IMR-90 (cell line): ENCODE measurements at regions not wholly inside any gene's neighbourhood (a gene's known extent, or its start where the extent isn't known, plus 50 kb on each side); places are given as distances from the start of the nearest gene placed in this dataset.

ENCODE experiments used
- ATAC-seq: fragments of 200-7000 bp; cut with Tn5 transposase; 2 replicates; pipeline ENCODE4 v1.9.1; 2020; ENCODE audit warnings: low read depth, mild to moderate bottlenecking, moderate library complexity
- BruUV-seq: library from RNA; stranded (reverse); fragments of 400-500 nt; replicated peaks from 2 replicates; lab custom pipeline; 2021; lab: Mats Ljungman, UMichigan
- CTCF ChIA-PET: fragments of 300-600 bp; formaldehyde crosslinking; extraction: SDS; loops from one replicate; lab custom pipeline; 2021; ENCODE audit warnings: antibody characterized with exemption; lab: Yijun Ruan, JAX
- POLR2A ChIA-PET: fragments of 300-600 bp; sonication (Branson Sonifier 250); formaldehyde crosslinking; loops from one replicate; lab custom pipeline; 2022; ENCODE audit warnings: antibody characterized with exemption; ENCODE audit not compliant: unreplicated experiment; lab: Charles Lee
- DNase-seq: peaks from one replicate; pipeline ENCODE4 v3.0.0; 2013
- H2AFZ ChIP-seq: replicated peaks from 2 replicates; pipeline ENCODE3; 2013; ENCODE audit warnings: low read length, mild to moderate bottlenecking; ENCODE audit not compliant: poor library complexity
- H2AK5ac ChIP-seq: 2 replicates; pipeline ENCODE4 v1.6.1; 2013; ENCODE audit warnings: low read depth, low read length, inconsistent platforms
- H2AK9ac ChIP-seq: replicated peaks from 2 replicates; pipeline ENCODE3; 2013; ENCODE audit warnings: mild to moderate bottlenecking, low read depth, low read length, moderate library complexity; ENCODE audit not compliant: poor library complexity
- H2BK120ac ChIP-seq: 2 replicates; pipeline ENCODE4 v1.6.1; 2013; ENCODE audit warnings: low read depth, low read length, inconsistent platforms
- H2BK15ac ChIP-seq: 3 replicates; pipeline ENCODE4 v1.6.1; 2013; ENCODE audit warnings: low read depth, low read length, inconsistent platforms
- H2BK20ac ChIP-seq: 2 replicates; pipeline ENCODE4 v1.6.1; 2013; ENCODE audit warnings: low read depth, mild to moderate bottlenecking, inconsistent platforms, low read length, moderate library complexity
- H2BK5ac ChIP-seq: 2 replicates; pipeline ENCODE4 v1.6.1; 2013; ENCODE audit warnings: mild to moderate bottlenecking, low read depth, low read length, inconsistent platforms; ENCODE audit not compliant: poor library complexity, severe bottlenecking
- H3K14ac ChIP-seq: replicated peaks from 2 replicates; pipeline ENCODE4 v1.6.1; 2013; ENCODE audit warnings: low read depth, low read length, inconsistent platforms
- H3K18ac ChIP-seq: 2 replicates; pipeline ENCODE4 v1.6.1; 2013; ENCODE audit warnings: low read depth, low read length, control low read depth
- H3K23ac ChIP-seq: 2 replicates; pipeline ENCODE4 v1.6.1; 2013; ENCODE audit warnings: low read depth, low read length, inconsistent platforms
- H3K27ac ChIP-seq: 2 replicates; pipeline ENCODE4 v1.5.1; 2013; ENCODE audit warnings: mild to moderate bottlenecking, control low read depth, low read length; ENCODE audit not compliant: insufficient read depth
- H3K27me3 ChIP-seq: 2 replicates; pipeline ENCODE4 v1.6.1; 2013; ENCODE audit warnings: low read length; ENCODE audit not compliant: control insufficient read depth, insufficient read depth
- H3K36me3 ChIP-seq: 2 replicates; pipeline ENCODE4 v1.6.1; 2013; ENCODE audit warnings: low read length, mixed read lengths; ENCODE audit not compliant: control insufficient read depth, insufficient read depth
- H3K4ac ChIP-seq: 2 replicates; pipeline ENCODE4 v1.6.1; 2013; ENCODE audit warnings: low read depth, low read length, inconsistent platforms
- H3K4me1 ChIP-seq: 2 replicates; pipeline ENCODE4 v1.6.1; 2013; ENCODE audit warnings: low read length, mixed read lengths; ENCODE audit not compliant: control insufficient read depth, insufficient read depth
- H3K4me2 ChIP-seq: 2 replicates; pipeline ENCODE4 v1.6.1; 2013; ENCODE audit warnings: low read depth, mild to moderate bottlenecking, control low read depth, low read length, moderate library complexity
- H3K4me3 ChIP-seq: 2 replicates; pipeline ENCODE4 v1.5.1; 2013; ENCODE audit warnings: low read depth, mild to moderate bottlenecking, control low read depth, low read length, moderate library complexity; ENCODE audit not compliant: insufficient read depth
- H3K56ac ChIP-seq: 2 replicates; pipeline ENCODE4 v1.6.1; 2013; ENCODE audit warnings: low read length, inconsistent platforms; ENCODE audit not compliant: insufficient read depth; ENCODE audit errors: extremely low read depth
- H3K79me1 ChIP-seq, 2 experiments: 2 replicates each; pipeline ENCODE4 v1.6.1; 2013; ENCODE audit warnings: low read length in 2 of 2, inconsistent platforms in 1 of 2, low read depth in 1 of 2
- H3K9ac ChIP-seq: 2 replicates; pipeline ENCODE4 v1.6.1; 2013; ENCODE audit warnings: low read depth, low read length, control low read depth
- H3K9me1 ChIP-seq: 2 replicates; pipeline ENCODE4 v1.6.1; 2013; ENCODE audit warnings: low read length, inconsistent platforms; ENCODE audit not compliant: insufficient read depth
- H3K9me3 ChIP-seq: 2 replicates; pipeline ENCODE4 v1.6.1; 2013; ENCODE audit warnings: low read length; ENCODE audit not compliant: control insufficient read depth, insufficient read depth
- H4K20me1 ChIP-seq: 2 replicates; pipeline ENCODE4 v1.6.1; 2013; ENCODE audit warnings: low read length, inconsistent platforms; ENCODE audit not compliant: insufficient read depth
- H4K5ac ChIP-seq: 2 replicates; pipeline ENCODE4 v1.6.1; 2013; ENCODE audit warnings: mild to moderate bottlenecking, low read depth, low read length, control low read depth
- H4K8ac ChIP-seq, 2 experiments: 2 replicates each; pipeline ENCODE4 v1.6.1; 2013; ENCODE audit warnings: low read depth in 2 of 2, low read length in 2 of 2, control low read depth in 1 of 2, inconsistent platforms in 1 of 2
- H4K91ac ChIP-seq: 2 replicates; pipeline ENCODE4 v1.6.1; 2013; ENCODE audit warnings: low read depth, low read length, inconsistent platforms; ENCODE audit not compliant: insufficient read depth
- CEBPB ChIP-seq: IDR thresholded peaks from 2 replicates; pipeline ENCODE4 v1.6.1; 2012; ENCODE audit warnings: low read depth, low read length, improper control_type of control experiment
- CHD1 ChIP-seq: IDR thresholded peaks from 2 replicates; pipeline ENCODE4 v1.6.1; 2012; ENCODE audit warnings: low read depth, low read length, improper control_type of control experiment
- FOS ChIP-seq: fragments of 150-350 bp; IDR thresholded peaks from 2 replicates; pipeline ENCODE4 v1.6.1; 2016; ENCODE audit warnings: low read depth, low read length
- MAFK ChIP-seq: IDR thresholded peaks from 2 replicates; pipeline ENCODE4 v1.6.1; 2012; ENCODE audit warnings: low read depth, low read length, improper control_type of control experiment
- MXI1 ChIP-seq: IDR thresholded peaks from 2 replicates; pipeline ENCODE4 v1.6.1; 2012; ENCODE audit warnings: low read depth, mild to moderate bottlenecking, low read length, moderate library complexity, borderline replicate concordance
- NFE2L2 ChIP-seq: fragments of 150-350 bp; IDR thresholded peaks from 2 replicates; pipeline ENCODE4 v1.6.1; 2016; ENCODE audit warnings: low read depth, mild to moderate bottlenecking, low read length
- POLR2A ChIP-seq: IDR thresholded peaks from 2 replicates; pipeline ENCODE4 v1.6.1; 2012; ENCODE audit warnings: mild to moderate bottlenecking, low read depth, low read length
- SMC3 ChIP-seq: fragments of 150-350 bp; IDR thresholded peaks from 2 replicates; pipeline ENCODE4 v1.6.1; 2016; ENCODE audit warnings: low read depth, mild to moderate bottlenecking, antibody characterized with exemption, low read length, moderate library complexity
- WGBS, 2 experiments: methylation state at CpG; one replicate each; pipeline versions ENCODE4 v1.1.5 to v1.1.7; 2013; ENCODE audit warnings: missing lambda C conversion rate in 2 of 2; ENCODE audit not compliant: insufficient read length in 1 of 2; ENCODE audit errors: extremely low coverage in 2 of 2; 5-methylcytosine and 5-hydroxymethylcytosine counted together
- dilution Hi-C: fragments of 300-500 bp; cut with HindIII; formaldehyde crosslinking; loops from one replicate; pipeline ENCODE4 v1.14.3; 2018; ENCODE audit warnings: low sequenced_read_pairs; ENCODE audit not compliant: unreplicated experiment
- in situ Hi-C: fragments of 300-500 bp; cut with MboI; formaldehyde crosslinking; loops from 3 replicates; pipeline ENCODE4 v1.14.3; 2019; ENCODE audit warnings: low sequenced_read_pairs, inconsistent platforms, mixed read lengths
- intact Hi-C: fragments of 100-400 bp; cut with micrococcal nuclease; formaldehyde crosslinking; loops from 2 replicates; pipeline ENCODE4 v1.10.0; 2022

DNA sequence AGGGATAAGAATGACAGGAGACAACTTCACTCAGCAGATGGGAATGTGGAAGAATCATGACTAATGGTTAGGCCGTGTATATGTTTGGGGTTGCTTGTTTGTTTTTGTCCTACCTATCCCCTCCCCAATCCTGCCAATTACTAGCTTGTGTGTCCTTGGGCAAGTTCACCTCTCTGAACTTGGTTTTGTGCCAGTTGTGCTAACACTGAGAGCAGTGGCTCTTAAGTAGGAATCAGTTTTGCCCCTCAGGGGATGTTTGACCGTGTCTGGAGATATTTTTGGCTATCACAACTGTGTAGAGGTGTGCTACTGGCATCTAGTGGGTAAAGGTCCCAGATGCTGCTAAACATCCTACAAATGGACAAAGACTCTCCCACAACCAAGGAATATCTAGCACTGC lies 287.0 kb downstream of the DMRT2 start:
- ATAC-seq: no peak
- no peaks in the 10 kb centered on the region for H3K36me3 ChIP-seq
- intact Hi-C loops (no loop called here), dilution Hi-C loops (no loop called here), in situ Hi-C loops (no loop called here)
- H3K14ac ChIP-seq: no peak overlapping the region
- no peak overlapping the region for H2BK15ac ChIP-seq
- H3K27me3 ChIP-seq: no peaks in the 10 kb centered on the region
- H3K9me3 ChIP-seq: peaks cover 8% of the 10 kb centered on the region
- ChIA-PET POLR2A (no interaction called here), CTCF (no interaction called here)
- H3K9me1 ChIP-seq: no peaks in the 10 kb centered on the region
- H2AFZ ChIP-seq: no peak overlapping the region
- no peak overlapping the region for H3K9ac ChIP-seq
- no TSS peak for BruUV-seq
- H4K5ac ChIP-seq: no peak overlapping the region
- no peaks in the 10 kb centered on the region for H3K4me1 ChIP-seq
- H3K27ac ChIP-seq: no peak overlapping the region
- no peak overlapping the region for H3K4me3 ChIP-seq
- no peak overlapping the region for H2BK5ac ChIP-seq
- no peak for TF ChIP-seq MAFK
- no peak for TF ChIP-seq SMC3
- no peak for TF ChIP-seq FOS
- no peak for TF ChIP-seq CEBPB
- TF ChIP-seq CHD1: no peak
- TF ChIP-seq MXI1: no peak
- TF ChIP-seq POLR2A: no peak
- TF ChIP-seq NFE2L2: no peak
- no peak overlapping the region for H2BK20ac ChIP-seq
- H3K79me1 ChIP-seq: no peaks in the 10 kb centered on the region
- H3K4ac ChIP-seq: no peak overlapping the region
- no CpG with 5 or more reads among the region's 2 CpGs for WGBS, 2 experiments
- no peak overlapping the region for H3K18ac ChIP-seq
- no peaks in the 10 kb centered on the region for H4K20me1 ChIP-seq
- H2AK9ac ChIP-seq: no peak overlapping the region
- no peak overlapping the region for H4K8ac ChIP-seq
- no peak overlapping the region for H3K23ac ChIP-seq
- no peak for DNase-seq
- H4K91ac ChIP-seq: no peak overlapping the region
- H3K4me2 ChIP-seq: no peak overlapping the region
- H3K56ac ChIP-seq: no peak overlapping the region
- no peak overlapping the region for H2BK120ac ChIP-seq
- H2AK5ac ChIP-seq: no peak overlapping the region
